ENCODE measurements at regions not wholly inside any gene's neighbourhood (a gene's known extent, or its start where the extent isn't known, plus 50 kb on each side); places are given as distances from the start of the nearest gene placed in this dataset.
"Not testable (repeated sequence)": the region's sequence is repeated elsewhere in the genome, so short reads cannot be mapped to it uniquely, and the experiment has no call there.

GRCh38 chr9:81022177-81022576 lies 667.2 kb downstream of the TLE1 start:
- no peaks in the 10 kb centered on the region for H3K27me3 Mint-ChIP-seq (ENCODE audit: insufficient read depth, unreplicated experiment)
- no peak for DNase-seq (ENCODE audit: unreplicated experiment)
- no peak overlapping the region for H3K27ac Mint-ChIP-seq (ENCODE audit: low read depth, unreplicated experiment)
- no peaks in the 10 kb centered on the region for H3K9me3 Mint-ChIP-seq (ENCODE audit: unreplicated experiment)
- no peaks in the 10 kb centered on the region for H3K4me1 Mint-ChIP-seq (ENCODE audit: insufficient read depth, unreplicated experiment)
- TF ChIP-seq CTCF (IDR thresholded peaks at IDR 0.05; ENCODE audit: unreplicated experiment): no peak
- intact Hi-C loops (cut with micrococcal nuclease): no loop called here
- H3K4me3 Mint-ChIP-seq (ENCODE audit: unreplicated experiment): no peak overlapping the region
- CTCF ChIA-PET: no interaction called here
- POLR2A ChIA-PET: interaction anchor here (0.7 kb wide), 1 partner anchor 303 kb away, joined by 3 read pairs; no protein-coding TSS in a partner anchor
- no TSS peak for BruUV-seq (replicated peaks)
- no peaks in the 10 kb centered on the region for H3K36me3 Mint-ChIP-seq (ENCODE audit: insufficient read depth, unreplicated experiment)

DNA sequence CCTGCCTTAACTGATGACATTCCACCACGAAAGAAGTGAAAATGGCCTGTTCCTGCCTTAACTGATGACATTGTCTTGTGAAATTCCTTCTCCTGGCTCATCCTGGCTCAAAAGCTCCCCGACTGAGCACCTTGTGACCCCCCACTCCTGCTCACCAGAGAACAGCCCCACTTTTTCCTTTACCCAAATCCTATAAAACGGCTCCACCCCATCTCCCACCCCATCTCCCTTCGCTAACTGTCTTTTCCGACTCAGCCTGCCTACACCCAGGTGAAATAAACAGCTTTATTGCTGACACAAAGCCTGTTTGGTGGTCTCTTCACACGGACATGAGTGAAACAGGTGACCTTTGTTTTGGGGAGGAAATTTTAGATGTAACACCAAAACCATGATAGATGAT lies 674.4 kb downstream of the TLE1 start:
- H3K9me3 Mint-ChIP-seq (ENCODE audit: unreplicated experiment); CTCF ChIA-PET; DNase-seq (ENCODE audit: unreplicated experiment); POLR2A ChIA-PET; H3K4me3 Mint-ChIP-seq (ENCODE audit: unreplicated experiment); H3K36me3 Mint-ChIP-seq (ENCODE audit: insufficient read depth, unreplicated experiment); H3K27ac Mint-ChIP-seq (ENCODE audit: low read depth, unreplicated experiment); BruUV-seq (replicated peaks); intact Hi-C loops (cut with micrococcal nuclease); H3K27me3 Mint-ChIP-seq (ENCODE audit: insufficient read depth, unreplicated experiment); H3K4me1 Mint-ChIP-seq (ENCODE audit: insufficient read depth, unreplicated experiment): not testable (repeated sequence)

GRCh38 chr9:81013191-81013590 lies 676.2 kb downstream of the TLE1 start:
- H3K36me3 Mint-ChIP-seq (ENCODE audit: insufficient read depth, unreplicated experiment); H3K4me3 Mint-ChIP-seq (ENCODE audit: unreplicated experiment); DNase-seq (ENCODE audit: unreplicated experiment); H3K9me3 Mint-ChIP-seq (ENCODE audit: unreplicated experiment); BruUV-seq (replicated peaks); CTCF ChIA-PET; H3K4me1 Mint-ChIP-seq (ENCODE audit: insufficient read depth, unreplicated experiment); POLR2A ChIA-PET; intact Hi-C loops (cut with micrococcal nuclease); H3K27ac Mint-ChIP-seq (ENCODE audit: low read depth, unreplicated experiment); H3K27me3 Mint-ChIP-seq (ENCODE audit: insufficient read depth, unreplicated experiment): not testable (repeated sequence)

GRCh38 chr9:81002906-81003305 lies 686.4 kb downstream of the TLE1 start:
- BruUV-seq (replicated peaks): no TSS peak
- peaks cover 8% of the 10 kb centered on the region for H3K9me3 Mint-ChIP-seq (ENCODE audit: unreplicated experiment)
- intact Hi-C loops (cut with micrococcal nuclease): no loop called here
- H3K4me3 Mint-ChIP-seq (ENCODE audit: unreplicated experiment): no peak overlapping the region
- DNase-seq (ENCODE audit: unreplicated experiment): no peak
- no peak for TF ChIP-seq CTCF (IDR thresholded peaks at IDR 0.05; ENCODE audit: unreplicated experiment)
- no peaks in the 10 kb centered on the region for H3K36me3 Mint-ChIP-seq (ENCODE audit: insufficient read depth, unreplicated experiment)
- ChIA-PET POLR2A (no interaction called here), CTCF (no interaction called here)
- H3K27ac Mint-ChIP-seq (ENCODE audit: low read depth, unreplicated experiment): no peak overlapping the region
- no peaks in the 10 kb centered on the region for H3K4me1 Mint-ChIP-seq (ENCODE audit: insufficient read depth, unreplicated experiment)
- H3K27me3 Mint-ChIP-seq (ENCODE audit: insufficient read depth, unreplicated experiment): no peaks in the 10 kb centered on the region

DNA sequence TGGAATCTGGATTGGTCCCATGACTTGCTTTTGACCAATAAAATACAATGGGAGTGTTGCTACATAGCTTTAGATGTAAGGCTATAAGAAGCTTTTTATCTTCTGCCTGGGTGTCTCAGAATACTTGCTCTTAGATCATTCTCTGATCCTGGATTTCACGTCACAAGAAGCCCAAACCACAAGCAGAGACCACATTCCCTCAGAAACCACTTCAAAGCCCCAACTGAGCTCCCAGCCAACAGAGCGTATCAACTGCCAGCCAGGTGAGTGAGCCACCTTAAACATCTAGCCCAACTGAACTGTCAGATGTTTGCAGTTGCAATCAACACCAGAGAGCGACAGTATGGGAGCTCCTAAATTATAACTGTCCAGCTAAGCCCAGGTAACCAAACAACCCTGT lies 687.1 kb downstream of the TLE1 start:
- CTCF ChIA-PET: no interaction called here
- H3K4me1 Mint-ChIP-seq (ENCODE audit: insufficient read depth, unreplicated experiment): no peaks in the 10 kb centered on the region
- no peaks in the 10 kb centered on the region for H3K27me3 Mint-ChIP-seq (ENCODE audit: insufficient read depth, unreplicated experiment)
- no peak overlapping the region for H3K4me3 Mint-ChIP-seq (ENCODE audit: unreplicated experiment)
- no TSS peak for BruUV-seq (replicated peaks)
- no peak for TF ChIP-seq CTCF (IDR thresholded peaks at IDR 0.05; ENCODE audit: unreplicated experiment)
- no peaks in the 10 kb centered on the region for H3K36me3 Mint-ChIP-seq (ENCODE audit: insufficient read depth, unreplicated experiment)
- DNase-seq (ENCODE audit: unreplicated experiment): peak; percentile 23
- H3K9me3 Mint-ChIP-seq (ENCODE audit: unreplicated experiment): peaks cover 8% of the 10 kb centered on the region
- POLR2A ChIA-PET: no interaction called here
- intact Hi-C loops (cut with micrococcal nuclease): no loop called here
- no peak overlapping the region for H3K27ac Mint-ChIP-seq (ENCODE audit: low read depth, unreplicated experiment)

Data from MCF 10A (cell line).